ENCODE measurements at regions not wholly inside any gene's neighbourhood (a gene's known extent, or its start where the extent isn't known, plus 50 kb on each side); places are given as distances from the start of the nearest gene placed in this dataset.

DNA sequence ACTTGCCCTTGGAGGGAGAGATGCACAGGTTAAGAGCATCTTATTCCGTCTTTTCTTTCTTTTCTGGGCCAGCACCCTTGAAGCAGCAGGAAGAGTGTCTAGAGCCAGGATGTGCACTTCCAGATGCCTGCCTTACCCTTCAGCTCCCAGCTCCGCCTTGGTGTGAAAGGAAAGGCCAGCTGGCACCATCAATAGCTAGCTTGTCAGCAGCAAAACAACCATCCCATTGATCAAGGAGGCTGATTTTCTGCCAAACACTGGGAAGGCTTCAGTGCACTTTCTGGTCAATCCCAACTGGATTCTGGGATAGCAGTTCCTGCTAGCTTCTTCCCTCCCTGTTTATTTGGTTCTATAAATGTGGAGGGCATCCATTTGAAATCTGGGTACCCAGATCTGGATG lies 110.9 kb upstream of the GALNT15 start:
- Histone ChIP-seq H3K36me3 (ENCODE audit: control insufficient read depth, insufficient read depth, low read length) (no peaks in the 10 kb centered on the region), H3K27ac (no peak overlapping the region), H3K4me2 (ENCODE audit: low read length) (no peak overlapping the region), H3K27me3 (ENCODE audit: control insufficient read depth, insufficient read depth, low read length) (no peaks in the 10 kb centered on the region), H3K79me2 (no peaks in the 10 kb centered on the region), H2AFZ (no peak overlapping the region), H3K4me1 (no peaks in the 10 kb centered on the region), H3K9me3 (ENCODE audit: control insufficient read depth, low read length) (no peaks in the 10 kb centered on the region), H3K9ac (no peak overlapping the region), H3K4me3 (ENCODE audit: low read depth, low read length) (no peak overlapping the region)
- no peak for TF ChIP-seq CTCF (IDR thresholded peaks at IDR 0.05)

GRCh38 chr3:16064642-16065414 lies 109.7 kb upstream of the GALNT15 start:
- H3K4me3 ChIP-seq (ENCODE audit: low read depth, low read length): no peak overlapping the region
- no peaks in the 10 kb centered on the region for H3K9me3 ChIP-seq (ENCODE audit: control insufficient read depth, low read length)
- H3K4me2 ChIP-seq (ENCODE audit: low read length): no peak overlapping the region
- no peak overlapping the region for H3K9ac ChIP-seq
- H3K27ac ChIP-seq: no peak overlapping the region
- no peaks in the 10 kb centered on the region for H3K27me3 ChIP-seq (ENCODE audit: control insufficient read depth, insufficient read depth, low read length)
- no peak for TF ChIP-seq CTCF (IDR thresholded peaks at IDR 0.05)
- H3K79me2 ChIP-seq: no peaks in the 10 kb centered on the region
- H2AFZ ChIP-seq: no peak overlapping the region
- H3K36me3 ChIP-seq (ENCODE audit: control insufficient read depth, insufficient read depth, low read length): no peaks in the 10 kb centered on the region
- H3K4me1 ChIP-seq: no peaks in the 10 kb centered on the region

GRCh38 chr3:16066545-16066944 lies 107.9 kb upstream of the GALNT15 start:
- H3K27ac ChIP-seq: no peak overlapping the region

GRCh38 chr3:16066975-16067374 lies 107.5 kb upstream of the GALNT15 start:
- no peak overlapping the region for H3K4me3 ChIP-seq (ENCODE audit: low read depth, low read length)
- H3K27me3 ChIP-seq (ENCODE audit: control insufficient read depth, insufficient read depth, low read length): no peaks in the 10 kb centered on the region
- no peaks in the 10 kb centered on the region for H3K9me3 ChIP-seq (ENCODE audit: control insufficient read depth, low read length)
- no peak overlapping the region for H2AFZ ChIP-seq
- no peak overlapping the region for H3K9ac ChIP-seq
- H3K27ac ChIP-seq: no peak overlapping the region
- no peaks in the 10 kb centered on the region for H3K79me2 ChIP-seq
- no peak overlapping the region for H3K4me2 ChIP-seq (ENCODE audit: low read length)
- H3K36me3 ChIP-seq (ENCODE audit: control insufficient read depth, insufficient read depth, low read length): no peaks in the 10 kb centered on the region
- no peaks in the 10 kb centered on the region for H3K4me1 ChIP-seq
- TF ChIP-seq CTCF (IDR thresholded peaks at IDR 0.05): no peak

More at GRCh38 chr3:16066545-16066944, 107.9 kb upstream of the GALNT15 start:
- no peak overlapping the region for H3K4me3 ChIP-seq (ENCODE audit: low read depth, low read length)
- H2AFZ ChIP-seq: no peak overlapping the region
- no peaks in the 10 kb centered on the region for H3K4me1 ChIP-seq
- no peaks in the 10 kb centered on the region for H3K27me3 ChIP-seq (ENCODE audit: control insufficient read depth, insufficient read depth, low read length)
- TF ChIP-seq CTCF (IDR thresholded peaks at IDR 0.05): no peak
- H3K4me2 ChIP-seq (ENCODE audit: low read length): no peak overlapping the region
- no peaks in the 10 kb centered on the region for H3K9me3 ChIP-seq (ENCODE audit: control insufficient read depth, low read length)
- no peak overlapping the region for H3K9ac ChIP-seq
- no peaks in the 10 kb centered on the region for H3K79me2 ChIP-seq
- no peaks in the 10 kb centered on the region for H3K36me3 ChIP-seq (ENCODE audit: control insufficient read depth, insufficient read depth, low read length)

Measured in parathyroid adenoma (tissue), 2 donors.